HG02759 (cell line): ENCODE measurements at regions not wholly inside any gene's neighbourhood (a gene's known extent, or its start where the extent isn't known, plus 50 kb on each side); places are given as distances from the start of the nearest gene placed in this dataset.

Experiments
- ATAC-seq: cut with Tn5 transposase; IDR thresholded peaks from one replicate; pipeline ENCODE4 v1.9.1; 2021; ENCODE audit warnings: mild to moderate bottlenecking, moderate library complexity; ENCODE audit not compliant: unreplicated experiment

GRCh38 chr3:59424268-59425010 lies 374.6 kb upstream of the CFAP20DC start:
- no peak for ATAC-seq

GRCh38 chr3:59423707-59424106 lies 373.9 kb upstream of the CFAP20DC start:
- ATAC-seq: no peak

- no peak for ATAC-seq
Observed at GRCh38 chr3:59422312-59422711, 372.5 kb upstream of the CFAP20DC start.

DNA sequence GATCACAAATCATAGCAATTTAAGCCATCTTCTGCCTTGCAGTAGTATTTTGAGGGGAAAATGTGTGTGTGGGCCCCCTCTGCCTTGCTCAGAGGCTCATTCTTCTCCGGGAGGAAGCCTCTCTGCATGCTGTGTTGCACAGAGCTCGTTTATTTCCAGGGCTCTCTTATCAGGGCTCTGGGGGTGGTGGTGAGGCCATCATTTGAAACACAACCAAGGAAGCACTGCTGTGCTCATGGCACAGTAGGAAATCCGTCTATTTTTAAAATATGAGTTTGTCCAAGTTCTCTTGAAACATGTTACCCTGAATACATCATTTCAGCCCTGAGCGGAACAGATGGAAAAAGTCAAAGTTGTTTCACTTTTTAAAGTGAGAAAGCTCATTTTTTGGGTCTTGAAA lies 369.0 kb upstream of the CFAP20DC start:
- ATAC-seq: no peak

- ATAC-seq: no peak
Observed at GRCh38 chr3:59412516-59412915, 362.7 kb upstream of the CFAP20DC start.

- ATAC-seq: no peak
Observed at GRCh38 chr3:59411694-59412093, 361.9 kb upstream of the CFAP20DC start.

DNA sequence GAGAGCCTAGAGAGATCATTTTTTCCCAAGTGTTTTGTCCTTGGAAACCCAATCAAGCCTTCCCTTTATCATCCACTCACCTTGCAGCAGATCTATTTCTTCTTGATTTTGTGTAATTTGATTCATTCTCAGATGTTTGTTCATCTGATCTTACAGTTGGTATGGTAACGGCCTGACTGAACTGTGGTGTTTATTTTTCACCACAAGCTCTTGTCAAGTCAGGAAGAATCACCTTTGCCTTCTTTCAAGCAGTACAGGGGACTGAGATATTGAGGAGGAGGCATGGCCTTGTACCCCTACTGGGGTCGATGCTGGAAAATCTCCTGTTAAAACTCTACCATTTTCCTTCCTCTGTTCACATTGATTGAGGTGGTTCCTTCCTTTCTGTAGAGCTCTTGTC lies 361.4 kb upstream of the CFAP20DC start:
- ATAC-seq: no peak

- no peak for ATAC-seq
Observed at GRCh38 chr3:59408047-59408624, 358.3 kb upstream of the CFAP20DC start.

- ATAC-seq: no peak
Observed at GRCh38 chr3:59407425-59407824, 357.6 kb upstream of the CFAP20DC start.

GRCh38 chr3:59406943-59407342 lies 357.1 kb upstream of the CFAP20DC start:
- ATAC-seq: peak; percentile 77

GRCh38 chr3:59404851-59405250 lies 355.0 kb upstream of the CFAP20DC start:
- no peak for ATAC-seq

- no peak for ATAC-seq
Observed at GRCh38 chr3:59404064-59404463, 354.2 kb upstream of the CFAP20DC start.

GRCh38 chr3:59401924-59402323 lies 352.1 kb upstream of the CFAP20DC start:
- no peak for ATAC-seq

- ATAC-seq: no peak
Observed at GRCh38 chr3:59392116-59392515, 342.3 kb upstream of the CFAP20DC start.

DNA sequence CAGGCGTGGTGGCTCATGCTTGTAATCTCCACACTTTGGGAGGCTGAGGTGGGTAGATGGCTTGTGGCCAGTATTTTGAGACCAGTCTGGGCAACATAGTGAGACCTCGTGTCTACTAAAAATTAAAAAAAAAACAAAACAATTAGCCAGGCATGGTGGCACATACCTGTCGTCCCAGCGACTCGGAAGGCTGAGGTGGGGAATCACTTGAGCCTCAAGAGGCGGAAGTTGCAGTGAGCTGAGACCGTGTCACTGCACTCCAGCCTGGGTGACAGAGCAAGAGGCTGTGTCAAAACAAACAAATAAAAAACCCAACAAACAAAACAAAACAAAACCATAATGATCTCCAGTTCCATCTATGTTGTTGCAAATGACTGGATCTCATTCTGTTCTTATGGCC lies 341.3 kb upstream of the CFAP20DC start:
- no peak for ATAC-seq

GRCh38 chr3:59388555-59389270 lies 338.9 kb upstream of the CFAP20DC start:
- peak; percentile 34 for ATAC-seq

- peak; percentile 78 for ATAC-seq
Observed at GRCh38 chr3:59386165-59386564, 336.3 kb upstream of the CFAP20DC start.

GRCh38 chr3:59385547-59385946 lies 335.7 kb upstream of the CFAP20DC start:
- ATAC-seq: no peak

DNA sequence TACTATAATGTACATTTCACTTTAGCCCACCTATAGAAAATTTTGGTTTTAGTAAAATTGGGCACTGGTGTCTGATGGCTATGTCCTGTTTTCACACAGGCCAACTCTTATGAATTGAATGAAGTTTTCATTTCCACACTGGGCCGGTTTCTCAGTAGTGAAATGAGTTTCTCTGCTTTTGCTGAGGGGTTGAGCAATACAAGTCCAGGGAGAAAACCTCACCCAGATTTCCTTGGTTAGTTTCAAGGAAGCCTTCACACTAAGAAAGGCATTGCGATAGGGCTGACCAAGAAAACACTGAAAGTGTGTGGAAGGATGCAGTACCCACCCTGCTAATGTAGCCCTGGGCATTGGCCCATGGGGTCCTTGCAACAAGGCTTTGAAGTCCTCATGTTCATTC lies 331.5 kb upstream of the CFAP20DC start:
- peak; percentile 71 for ATAC-seq

GRCh38 chr3:59380146-59380545 lies 330.3 kb upstream of the CFAP20DC start:
- no peak for ATAC-seq

GRCh38 chr3:59374818-59375211 lies 325.0 kb upstream of the CFAP20DC start:
- peak; percentile 100 for ATAC-seq
